ENCODE measurements at regions not wholly inside any gene's neighbourhood (a gene's known extent, or its start where the extent isn't known, plus 50 kb on each side); places are given as distances from the start of the nearest gene placed in this dataset.

DNA sequence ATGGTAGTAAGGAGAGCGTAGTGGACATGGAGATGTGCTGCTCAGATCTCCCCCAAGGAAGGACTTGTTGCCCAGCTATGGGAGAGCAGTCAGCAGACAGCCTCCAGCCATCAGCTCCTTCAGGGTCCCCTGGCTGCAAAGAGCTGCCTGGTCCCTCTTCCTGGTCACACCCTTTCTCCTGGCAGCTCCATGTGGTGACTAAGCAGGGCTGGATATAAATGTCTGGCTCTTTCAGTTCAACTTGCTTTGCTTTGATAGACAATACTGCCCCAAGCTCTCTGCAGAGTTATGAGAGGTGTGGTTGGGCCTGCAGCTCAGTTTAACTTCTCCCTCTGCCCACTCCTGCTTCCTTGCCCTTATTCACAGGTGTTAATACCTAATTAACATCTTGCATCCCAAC is 64.1 kb upstream of the DDR1 start:
- intact Hi-C loops (cut with DNase I): loop anchor here (10.0 kb wide), 2 partner anchors 55 to 255 kb away; no protein-coding TSS in a partner anchor

DNA sequence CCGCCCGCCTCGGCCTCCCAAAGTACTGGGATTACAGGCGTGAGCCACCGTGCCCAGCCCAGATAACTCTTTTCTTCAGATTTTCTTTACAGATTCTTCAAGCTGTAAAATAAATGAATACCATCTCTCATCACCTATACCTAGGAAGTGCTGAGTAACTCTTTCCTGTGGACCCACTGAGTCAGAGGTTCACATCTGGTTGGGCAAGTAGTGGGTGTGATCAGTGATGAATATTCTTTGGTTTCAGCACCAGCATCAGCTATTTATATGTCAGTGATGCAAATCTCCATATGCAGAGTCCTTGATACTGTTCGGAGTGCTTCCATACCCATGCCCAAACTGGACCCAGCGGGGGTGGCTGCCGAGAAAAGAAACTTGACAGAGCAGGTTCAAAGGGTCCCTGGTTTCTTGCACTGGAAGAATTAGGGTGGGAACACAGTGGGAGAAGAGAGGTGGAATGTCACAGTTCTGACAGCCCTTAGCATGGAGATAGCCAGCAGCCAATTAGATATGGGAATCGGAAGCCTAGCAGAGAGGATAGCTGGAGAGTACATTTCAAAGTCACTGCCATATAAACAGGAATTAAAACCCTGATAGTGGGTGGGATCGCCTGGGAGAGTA is 64.9 kb upstream of the DDR1 start:
- Histone ChIP-seq H3K9ac (ENCODE audit: low read length in 3 of 3) (no peak overlapping the region), H3K27ac (ENCODE audit: low read depth in 2 of 2, low read length in 2 of 2) (no peak overlapping the region), H3K27me3 (ENCODE audit: control insufficient read depth, insufficient read depth, low read length) (no peaks in the 10 kb centered on the region), H3K36me3 (ENCODE audit: control insufficient read depth in 2 of 3, insufficient read depth in 3 of 3, low read length in 3 of 3) (no peaks in the 10 kb centered on the region), H3K9me3 (ENCODE audit: control insufficient read depth in 2 of 3, insufficient read depth in 1 of 3, low read length in 3 of 3) (no peaks in the 10 kb centered on the region), H3K4me3 (ENCODE audit: low read length in 3 of 3) (no peak overlapping the region), H3K4me1 (ENCODE audit: control insufficient read depth in 2 of 3, insufficient read depth in 2 of 3, low read depth in 1 of 3, low read length in 3 of 3) (peaks cover 2 to 8% (median 5%) of the 10 kb centered on the region in 3 donors)
- DNase-seq (no peak), FAIRE-seq (no peak)
- intact Hi-C loops (cut with DNase I): no loop called here
- TF ChIP-seq, protein P1, sequence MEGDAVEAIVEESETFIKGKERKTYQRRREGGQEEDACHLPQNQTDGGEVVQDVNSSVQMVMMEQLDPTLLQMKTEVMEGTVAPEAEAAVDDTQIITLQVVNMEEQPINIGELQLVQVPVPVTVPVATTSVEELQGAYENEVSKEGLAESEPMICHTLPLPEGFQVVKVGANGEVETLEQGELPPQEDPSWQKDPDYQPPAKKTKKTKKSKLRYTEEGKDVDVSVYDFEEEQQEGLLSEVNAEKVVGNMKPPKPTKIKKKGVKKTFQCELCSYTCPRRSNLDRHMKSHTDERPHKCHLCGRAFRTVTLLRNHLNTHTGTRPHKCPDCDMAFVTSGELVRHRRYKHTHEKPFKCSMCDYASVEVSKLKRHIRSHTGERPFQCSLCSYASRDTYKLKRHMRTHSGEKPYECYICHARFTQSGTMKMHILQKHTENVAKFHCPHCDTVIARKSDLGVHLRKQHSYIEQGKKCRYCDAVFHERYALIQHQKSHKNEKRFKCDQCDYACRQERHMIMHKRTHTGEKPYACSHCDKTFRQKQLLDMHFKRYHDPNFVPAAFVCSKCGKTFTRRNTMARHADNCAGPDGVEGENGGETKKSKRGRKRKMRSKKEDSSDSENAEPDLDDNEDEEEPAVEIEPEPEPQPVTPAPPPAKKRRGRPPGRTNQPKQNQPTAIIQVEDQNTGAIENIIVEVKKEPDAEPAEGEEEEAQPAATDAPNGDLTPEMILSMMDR (IDR thresholded peaks at IDR 0.05; ENCODE audit: borderline replicate concordance, extremely low read depth, insufficient read depth): no peak

More for the DNA sequence above, 64.1 kb upstream of the DDR1 start:
- H3K9ac ChIP-seq (ENCODE audit: low read length in 3 of 3): no peak overlapping the region
- no peaks in the 10 kb centered on the region for H3K27me3 ChIP-seq (ENCODE audit: control insufficient read depth, insufficient read depth, low read length)
- peaks cover 2 to 7% (median 5%) of the 10 kb centered on the region in 3 donors for H3K4me1 ChIP-seq (ENCODE audit: control insufficient read depth in 2 of 3, insufficient read depth in 2 of 3, low read depth in 1 of 3, low read length in 3 of 3)
- no peaks in the 10 kb centered on the region for H3K36me3 ChIP-seq (ENCODE audit: control insufficient read depth in 2 of 3, insufficient read depth in 3 of 3, low read length in 3 of 3)
- TF ChIP-seq, protein P1 (IDR thresholded peaks at IDR 0.05; ENCODE audit: borderline replicate concordance, extremely low read depth, insufficient read depth): no peak
- no peak for FAIRE-seq
- H3K27ac ChIP-seq (ENCODE audit: low read depth in 2 of 2, low read length in 2 of 2): no peak overlapping the region
- peak in 1 of 5 donors; percentile 80 for DNase-seq
- H3K4me3 ChIP-seq (ENCODE audit: low read length in 3 of 3): no peak overlapping the region
- H3K9me3 ChIP-seq (ENCODE audit: control insufficient read depth in 2 of 3, insufficient read depth in 1 of 3, low read length in 3 of 3): no peaks in the 10 kb centered on the region

DNA sequence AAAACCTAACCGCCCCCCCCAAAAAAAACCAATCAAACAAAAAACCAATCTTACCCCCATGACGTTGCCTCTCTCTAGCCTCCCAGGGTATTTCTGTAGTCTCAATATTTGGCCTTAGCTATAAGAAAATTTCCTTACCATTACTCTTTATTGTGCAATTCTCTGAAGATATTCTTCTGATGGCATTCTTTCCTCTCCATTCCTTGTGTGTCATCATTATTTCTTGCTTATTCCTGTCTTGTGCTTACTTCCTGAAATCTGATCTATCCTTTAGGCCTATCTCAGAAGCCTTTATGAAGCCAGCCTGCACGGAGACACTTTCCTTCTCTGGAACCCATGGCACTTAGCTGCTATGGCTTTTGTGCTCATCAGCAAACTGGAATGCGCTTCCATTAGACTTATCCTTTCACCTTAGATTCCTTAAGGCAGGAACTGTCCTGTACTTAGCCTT is 65.9 kb upstream of the DDR1 start:
- Histone ChIP-seq H3K27ac (ENCODE audit: low read depth in 2 of 2, low read length in 2 of 2) (no peak overlapping the region), H3K36me3 (ENCODE audit: control insufficient read depth in 2 of 3, insufficient read depth in 3 of 3, low read length in 3 of 3) (no peaks in the 10 kb centered on the region), H3K9me3 (ENCODE audit: control insufficient read depth in 2 of 3, insufficient read depth in 1 of 3, low read length in 3 of 3) (no peaks in the 10 kb centered on the region), H3K27me3 (ENCODE audit: control insufficient read depth, insufficient read depth, low read length) (no peaks in the 10 kb centered on the region), H3K9ac (ENCODE audit: low read length in 3 of 3) (no peak overlapping the region), H3K4me3 (ENCODE audit: low read length in 3 of 3) (no peak overlapping the region), H3K4me1 (ENCODE audit: control insufficient read depth in 2 of 3, insufficient read depth in 2 of 3, low read depth in 1 of 3, low read length in 3 of 3) (peaks cover 2 to 14% (median 5%) of the 10 kb centered on the region in 3 donors)
- intact Hi-C loops (cut with DNase I): no loop called here
- DNase-seq (no peak), FAIRE-seq (no peak)
- TF ChIP-seq, protein P1 (IDR thresholded peaks at IDR 0.05; ENCODE audit: borderline replicate concordance, extremely low read depth, insufficient read depth): no peak

All from kidney (tissue), 13 donors.